ENCODE measurements at regions not wholly inside any gene's neighbourhood (a gene's known extent, or its start where the extent isn't known, plus 50 kb on each side); places are given as distances from the start of the nearest gene placed in this dataset.
"Not testable (repeated sequence)": the region's sequence is repeated elsewhere in the genome, so short reads cannot be mapped to it uniquely, and the experiment has no call there.

DNA sequence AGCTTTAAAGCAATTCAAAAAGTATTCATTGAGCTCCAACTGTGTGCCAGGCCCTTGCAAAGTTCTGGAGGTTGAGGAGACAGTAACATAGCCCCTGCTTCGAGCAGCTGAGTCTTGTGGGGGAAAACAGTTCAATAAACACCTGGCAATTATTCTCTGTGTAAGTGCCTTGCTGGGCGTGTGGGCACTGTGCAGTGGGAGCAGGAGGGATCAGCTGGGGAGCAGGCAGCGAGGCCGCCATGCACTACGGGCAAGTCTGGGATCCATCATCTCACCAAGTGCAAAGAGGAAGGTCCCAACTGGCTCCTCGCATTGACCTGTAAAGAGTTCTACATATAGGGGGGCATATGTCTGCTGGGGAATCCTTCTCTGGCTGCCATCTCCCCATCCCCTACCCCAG lies 342.2 kb upstream of the HS6ST1 start:
- Histone ChIP-seq H3K27ac (ENCODE audit: low read depth, low read length) (no peak overlapping the region), H3K79me2 (ENCODE audit: control insufficient read depth, insufficient read depth, low read length, unreplicated experiment) (no peaks in the 10 kb centered on the region), H2AFZ (ENCODE audit: low read length, unreplicated experiment) (no peak overlapping the region), H3K4me3 (ENCODE audit: low read depth, low read length) (no peak overlapping the region), H3K36me3 (ENCODE audit: insufficient read depth, low read length) (no peaks in the 10 kb centered on the region), H3K27me3 (ENCODE audit: insufficient read depth, low read length) (no peaks in the 10 kb centered on the region; the same call in 1 of the 2 replicates), H3K4me1 (ENCODE audit: control insufficient read depth, insufficient read depth, low read length, unreplicated experiment) (no peaks in the 10 kb centered on the region)

DNA sequence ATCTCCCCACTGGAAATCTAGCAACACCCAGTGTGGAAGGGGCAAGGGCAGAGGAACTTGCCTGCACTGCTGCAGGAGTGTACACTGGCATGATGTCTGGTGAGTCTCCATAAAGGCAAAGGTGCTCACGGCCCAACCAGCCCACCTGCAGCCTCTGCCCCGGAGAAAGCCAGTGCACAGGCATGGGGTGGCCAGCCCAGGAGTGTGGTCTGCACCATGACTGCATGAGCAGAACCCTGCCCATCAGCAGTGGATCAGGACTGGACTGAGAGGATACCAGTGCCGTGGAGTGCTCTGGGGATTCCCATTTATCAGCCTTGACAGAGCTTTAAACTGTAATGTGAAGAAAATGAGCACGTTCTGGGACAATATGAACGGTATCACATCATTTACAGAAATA lies 342.6 kb upstream of the HS6ST1 start:
- Histone ChIP-seq H3K79me2 (ENCODE audit: control insufficient read depth, insufficient read depth, low read length, unreplicated experiment) (no peaks in the 10 kb centered on the region), H3K27me3 (ENCODE audit: insufficient read depth, low read length) (no peaks in the 10 kb centered on the region; the same call in 1 of the 2 replicates), H3K4me1 (ENCODE audit: control insufficient read depth, insufficient read depth, low read length, unreplicated experiment) (no peaks in the 10 kb centered on the region), H3K4me3 (ENCODE audit: low read depth, low read length) (no peak overlapping the region), H2AFZ (ENCODE audit: low read length, unreplicated experiment) (no peak overlapping the region), H3K27ac (ENCODE audit: low read depth, low read length) (no peak overlapping the region), H3K36me3 (ENCODE audit: insufficient read depth, low read length) (no peaks in the 10 kb centered on the region)

DNA sequence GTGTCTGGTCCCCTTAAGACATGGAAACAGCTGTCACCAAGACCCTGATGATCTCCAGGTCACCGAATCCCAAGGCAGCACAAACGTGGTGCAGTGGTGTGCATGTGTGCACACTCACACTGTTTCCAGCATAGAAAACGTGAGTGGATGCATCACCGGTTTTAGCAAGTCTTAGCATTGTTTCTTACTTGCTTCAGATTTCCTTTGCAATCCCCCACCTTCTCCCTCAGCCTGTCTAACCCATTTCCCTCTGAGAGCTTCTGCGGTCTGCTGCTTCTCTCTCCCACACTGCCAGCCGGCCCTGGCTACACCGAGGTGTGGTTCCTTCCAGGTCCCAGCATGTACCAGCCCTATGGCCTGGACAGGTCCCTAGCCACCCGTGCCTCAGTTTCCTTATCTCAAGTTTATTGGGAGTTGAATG lies 343.4 kb upstream of the HS6ST1 start:
- H2AFZ ChIP-seq (ENCODE audit: low read length, unreplicated experiment) = no peak overlapping the region
- H3K79me2 ChIP-seq (ENCODE audit: control insufficient read depth, insufficient read depth, low read length, unreplicated experiment) = no peaks in the 10 kb centered on the region
- no peaks in the 10 kb centered on the region for H3K36me3 ChIP-seq (ENCODE audit: insufficient read depth, low read length)
- no peaks in the 10 kb centered on the region; the same call in 1 of the 2 replicates for H3K27me3 ChIP-seq (ENCODE audit: insufficient read depth, low read length)
- no peak overlapping the region for H3K4me3 ChIP-seq (ENCODE audit: low read depth, low read length)
- no peak overlapping the region for H3K27ac ChIP-seq (ENCODE audit: low read depth, low read length)
- no peaks in the 10 kb centered on the region for H3K4me1 ChIP-seq (ENCODE audit: control insufficient read depth, insufficient read depth, low read length, unreplicated experiment)

DNA sequence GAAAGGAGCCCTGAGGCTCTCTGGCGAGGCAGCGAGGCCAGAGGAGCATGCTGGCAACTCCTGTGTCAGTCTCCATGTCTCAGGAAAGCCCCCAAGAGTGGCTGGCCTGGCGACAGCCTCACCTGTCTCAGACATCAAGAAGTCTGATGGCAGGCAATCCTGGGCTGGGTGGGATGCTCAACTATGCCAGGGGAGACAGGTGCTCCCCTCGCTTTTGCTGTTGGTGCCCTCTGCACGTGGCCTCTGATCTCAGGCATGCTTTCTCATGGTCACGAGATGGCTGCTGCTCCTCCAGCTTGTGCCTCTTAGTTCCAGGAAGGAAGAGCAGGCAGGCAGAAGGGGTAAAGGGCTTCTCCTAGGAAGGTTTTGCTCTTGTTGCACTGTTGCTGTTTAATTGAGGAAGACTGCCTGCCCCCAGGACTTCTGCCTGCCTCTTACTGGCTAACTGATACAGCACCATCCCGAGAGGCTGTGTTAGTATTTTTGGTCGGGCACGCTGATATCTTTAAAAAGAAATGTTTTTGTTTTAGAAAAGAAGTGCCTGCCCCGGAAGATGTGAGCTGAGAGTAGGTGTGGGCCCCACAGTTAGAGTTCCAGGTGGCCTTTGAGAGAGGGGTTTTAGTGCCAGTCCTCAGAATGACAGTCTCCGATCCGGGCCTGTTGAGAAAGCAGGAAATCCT lies 344.8 kb upstream of the HS6ST1 start:
- H3K4me1 ChIP-seq (ENCODE audit: control insufficient read depth, insufficient read depth, low read length, unreplicated experiment) = no peaks in the 10 kb centered on the region
- H3K79me2 ChIP-seq (ENCODE audit: control insufficient read depth, insufficient read depth, low read length, unreplicated experiment) = no peaks in the 10 kb centered on the region
- no peaks in the 10 kb centered on the region for H3K36me3 ChIP-seq (ENCODE audit: insufficient read depth, low read length)
- no peak overlapping the region for H2AFZ ChIP-seq (ENCODE audit: low read length, unreplicated experiment)
- H3K27ac ChIP-seq (ENCODE audit: low read depth, low read length) = no peak overlapping the region
- H3K27me3 ChIP-seq (ENCODE audit: insufficient read depth, low read length) = no peaks in the 10 kb centered on the region; the same call in 1 of the 2 replicates
- no peak overlapping the region for H3K4me3 ChIP-seq (ENCODE audit: low read depth, low read length)

DNA sequence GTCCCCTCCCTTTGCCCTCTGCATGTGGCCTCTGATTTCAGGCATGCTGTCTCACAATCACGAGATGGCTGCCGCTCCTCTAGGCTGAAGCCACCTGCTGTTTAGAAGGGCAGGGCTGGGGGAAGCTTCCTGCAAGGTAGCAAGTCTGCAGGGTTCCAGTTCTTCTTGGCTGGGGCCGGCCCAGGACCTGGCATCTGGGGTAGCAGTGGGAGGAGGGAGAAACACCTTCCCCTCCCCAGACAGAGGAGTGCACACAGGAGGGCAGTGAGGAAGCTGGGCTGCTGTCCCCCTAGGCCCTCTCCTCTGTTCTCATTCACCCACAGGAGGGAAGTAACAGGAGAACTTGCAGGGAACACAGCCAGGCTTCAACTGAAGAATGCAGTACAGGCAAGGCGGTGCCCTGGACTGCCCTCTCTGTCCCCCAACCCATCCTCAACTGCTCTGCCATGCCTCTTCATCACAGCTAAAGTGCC lies 345.9 kb upstream of the HS6ST1 start:
- no peaks in the 10 kb centered on the region for H3K36me3 ChIP-seq (ENCODE audit: insufficient read depth, low read length)
- no peak overlapping the region for H3K4me3 ChIP-seq (ENCODE audit: low read depth, low read length)
- no peak overlapping the region for H2AFZ ChIP-seq (ENCODE audit: low read length, unreplicated experiment)
- H3K27me3 ChIP-seq (ENCODE audit: insufficient read depth, low read length) = no peaks in the 10 kb centered on the region
- H3K27ac ChIP-seq (ENCODE audit: low read depth, low read length) = no peak overlapping the region
- no peaks in the 10 kb centered on the region for H3K4me1 ChIP-seq (ENCODE audit: control insufficient read depth, insufficient read depth, low read length, unreplicated experiment)
- H3K79me2 ChIP-seq (ENCODE audit: control insufficient read depth, insufficient read depth, low read length, unreplicated experiment) = no peaks in the 10 kb centered on the region

DNA sequence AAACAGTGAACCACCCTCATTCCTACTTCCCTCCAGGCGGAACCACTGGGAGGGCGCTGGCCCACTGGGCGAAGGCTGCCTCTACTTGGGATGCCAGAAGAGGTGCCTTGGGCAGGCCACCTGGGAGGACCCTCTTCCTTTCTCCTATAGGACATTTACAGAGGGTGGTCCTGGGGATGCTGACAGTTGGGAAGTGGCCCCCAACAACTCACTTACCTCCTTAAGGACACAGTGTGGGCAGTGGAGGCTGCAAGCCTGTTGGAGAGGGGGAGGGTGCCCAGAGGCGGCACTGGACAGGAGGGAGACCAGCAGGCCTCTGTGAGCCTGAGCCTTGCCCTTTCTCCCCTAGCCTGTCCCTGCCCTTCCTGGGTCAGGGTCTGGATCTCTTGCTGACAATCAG lies 346.4 kb upstream of the HS6ST1 start:
- Histone ChIP-seq H3K4me3 (ENCODE audit: low read depth, low read length) (no peak overlapping the region), H3K4me1 (ENCODE audit: control insufficient read depth, insufficient read depth, low read length, unreplicated experiment) (no peaks in the 10 kb centered on the region), H3K36me3 (ENCODE audit: insufficient read depth, low read length) (no peaks in the 10 kb centered on the region), H3K27ac (ENCODE audit: low read depth, low read length) (no peak overlapping the region), H3K79me2 (ENCODE audit: control insufficient read depth, insufficient read depth, low read length, unreplicated experiment) (no peaks in the 10 kb centered on the region), H3K27me3 (ENCODE audit: insufficient read depth, low read length) (no peaks in the 10 kb centered on the region), H2AFZ (ENCODE audit: low read length, unreplicated experiment) (no peak overlapping the region)

DNA sequence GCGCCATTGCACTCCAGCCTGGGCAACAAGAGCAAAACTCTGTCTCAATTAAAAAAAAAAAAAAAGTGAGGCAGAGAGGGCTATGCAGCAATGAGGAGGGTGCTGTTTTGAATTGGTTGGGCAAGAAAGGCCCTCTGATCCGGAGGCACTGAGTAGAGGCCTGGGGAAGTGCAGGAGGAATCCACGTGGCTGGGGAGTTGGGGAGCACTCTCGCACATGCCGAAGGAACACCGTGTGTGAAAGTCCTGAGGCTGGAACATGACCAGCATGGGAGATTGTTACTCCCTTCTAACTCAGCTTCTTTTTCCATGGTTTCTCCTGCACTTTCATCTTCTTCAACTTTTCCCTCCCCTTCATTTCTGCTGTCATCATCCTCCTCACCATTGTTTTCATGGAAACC lies 347.9 kb upstream of the HS6ST1 start:
- H3K4me3 ChIP-seq (ENCODE audit: low read depth, low read length) = no peak overlapping the region
- H3K36me3 ChIP-seq (ENCODE audit: insufficient read depth, low read length) = no peaks in the 10 kb centered on the region
- H3K4me1 ChIP-seq (ENCODE audit: control insufficient read depth, insufficient read depth, low read length, unreplicated experiment) = no peaks in the 10 kb centered on the region
- no peak overlapping the region for H2AFZ ChIP-seq (ENCODE audit: low read length, unreplicated experiment)
- no peaks in the 10 kb centered on the region for H3K27me3 ChIP-seq (ENCODE audit: insufficient read depth, low read length)
- H3K27ac ChIP-seq (ENCODE audit: low read depth, low read length) = no peak overlapping the region
- no peaks in the 10 kb centered on the region for H3K79me2 ChIP-seq (ENCODE audit: control insufficient read depth, insufficient read depth, low read length, unreplicated experiment)

DNA sequence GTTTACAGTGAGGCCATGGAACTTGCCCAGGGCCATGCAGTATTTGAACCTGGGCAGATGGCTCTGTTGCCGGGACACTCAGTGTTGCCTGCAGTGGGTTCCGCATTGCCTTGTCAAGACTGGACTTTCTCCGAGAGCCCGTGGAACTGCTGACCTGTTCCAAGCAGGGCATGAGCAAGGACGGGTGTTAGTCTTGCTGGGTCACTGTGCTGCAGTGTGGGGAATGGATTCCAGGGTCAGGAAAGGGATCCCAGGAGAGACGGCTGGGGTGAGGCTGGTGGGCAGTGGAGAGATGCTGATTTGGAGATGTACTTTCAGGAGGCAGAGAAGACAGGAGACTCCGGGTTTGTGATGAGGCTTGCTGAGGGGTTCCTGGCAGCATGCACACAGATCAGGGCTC lies 348.7 kb upstream of the HS6ST1 start:
- Histone ChIP-seq H3K79me2 (ENCODE audit: control insufficient read depth, insufficient read depth, low read length, unreplicated experiment) (no peaks in the 10 kb centered on the region), H3K36me3 (ENCODE audit: insufficient read depth, low read length) (no peaks in the 10 kb centered on the region), H3K4me1 (ENCODE audit: control insufficient read depth, insufficient read depth, low read length, unreplicated experiment) (no peaks in the 10 kb centered on the region), H2AFZ (ENCODE audit: low read length, unreplicated experiment) (no peak overlapping the region), H3K4me3 (ENCODE audit: low read depth, low read length) (no peak overlapping the region), H3K27ac (ENCODE audit: low read depth, low read length) (no peak overlapping the region), H3K27me3 (ENCODE audit: insufficient read depth, low read length) (no peaks in the 10 kb centered on the region)

DNA sequence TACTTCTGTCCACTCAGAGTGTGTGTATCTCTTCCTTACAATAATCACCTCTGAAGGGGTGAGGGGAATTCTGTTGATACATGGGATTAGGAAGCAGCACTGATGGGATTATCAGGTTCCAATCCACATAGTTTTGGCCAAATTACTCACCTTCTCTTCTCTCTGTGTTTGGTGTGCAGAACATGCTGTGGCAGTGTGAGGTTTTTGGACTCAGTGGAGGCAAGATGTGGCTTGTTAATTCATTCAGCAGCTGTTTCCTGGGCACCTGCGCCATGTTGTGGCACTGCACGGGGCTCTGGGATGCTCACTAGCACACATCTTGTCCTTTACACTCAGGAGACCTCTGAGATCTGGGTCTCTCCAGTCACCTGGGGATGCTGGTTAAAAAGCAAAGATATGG lies 350.3 kb upstream of the HS6ST1 start:
- Histone ChIP-seq H2AFZ (ENCODE audit: low read length, unreplicated experiment) (no peak overlapping the region), H3K79me2 (ENCODE audit: control insufficient read depth, insufficient read depth, low read length, unreplicated experiment) (no peaks in the 10 kb centered on the region), H3K4me3 (ENCODE audit: low read depth, low read length) (no peak overlapping the region)

DNA sequence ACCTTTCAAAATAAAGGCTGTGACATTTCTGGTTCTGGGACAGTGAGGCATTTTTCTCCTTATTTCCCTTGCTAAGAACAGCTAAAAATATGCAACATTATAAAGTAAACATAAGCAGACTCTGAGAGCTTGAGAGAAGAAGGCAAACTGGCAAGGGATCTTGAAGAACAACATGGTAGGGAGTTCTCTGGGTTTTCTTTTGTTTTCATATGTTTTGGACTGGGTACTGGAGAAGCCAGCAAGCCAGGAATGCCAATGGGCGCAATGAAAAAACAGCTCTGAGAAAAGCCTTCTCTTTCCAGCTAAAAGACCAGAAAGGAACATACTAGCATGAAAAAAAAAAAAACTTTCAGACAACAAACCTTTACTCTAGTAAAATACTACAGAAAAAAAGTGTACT lies 351.4 kb upstream of the HS6ST1 start:
- Histone ChIP-seq H3K27ac (ENCODE audit: low read depth, low read length) (no peak overlapping the region), H3K4me1 (ENCODE audit: control insufficient read depth, insufficient read depth, low read length, unreplicated experiment) (no peaks in the 10 kb centered on the region), H2AFZ (ENCODE audit: low read length, unreplicated experiment) (no peak overlapping the region), H3K27me3 (ENCODE audit: insufficient read depth, low read length) (no peaks in the 10 kb centered on the region), H3K4me3 (ENCODE audit: low read depth, low read length) (no peak overlapping the region), H3K79me2 (ENCODE audit: control insufficient read depth, insufficient read depth, low read length, unreplicated experiment) (no peaks in the 10 kb centered on the region), H3K36me3 (ENCODE audit: insufficient read depth, low read length) (no peaks in the 10 kb centered on the region)

More for the DNA sequence above, 350.3 kb upstream of the HS6ST1 start:
- no peaks in the 10 kb centered on the region for H3K4me1 ChIP-seq (ENCODE audit: control insufficient read depth, insufficient read depth, low read length, unreplicated experiment)
- no peak overlapping the region for H3K27ac ChIP-seq (ENCODE audit: low read depth, low read length)
- H3K27me3 ChIP-seq (ENCODE audit: insufficient read depth, low read length) = no peaks in the 10 kb centered on the region
- no peaks in the 10 kb centered on the region for H3K36me3 ChIP-seq (ENCODE audit: insufficient read depth, low read length)

DNA sequence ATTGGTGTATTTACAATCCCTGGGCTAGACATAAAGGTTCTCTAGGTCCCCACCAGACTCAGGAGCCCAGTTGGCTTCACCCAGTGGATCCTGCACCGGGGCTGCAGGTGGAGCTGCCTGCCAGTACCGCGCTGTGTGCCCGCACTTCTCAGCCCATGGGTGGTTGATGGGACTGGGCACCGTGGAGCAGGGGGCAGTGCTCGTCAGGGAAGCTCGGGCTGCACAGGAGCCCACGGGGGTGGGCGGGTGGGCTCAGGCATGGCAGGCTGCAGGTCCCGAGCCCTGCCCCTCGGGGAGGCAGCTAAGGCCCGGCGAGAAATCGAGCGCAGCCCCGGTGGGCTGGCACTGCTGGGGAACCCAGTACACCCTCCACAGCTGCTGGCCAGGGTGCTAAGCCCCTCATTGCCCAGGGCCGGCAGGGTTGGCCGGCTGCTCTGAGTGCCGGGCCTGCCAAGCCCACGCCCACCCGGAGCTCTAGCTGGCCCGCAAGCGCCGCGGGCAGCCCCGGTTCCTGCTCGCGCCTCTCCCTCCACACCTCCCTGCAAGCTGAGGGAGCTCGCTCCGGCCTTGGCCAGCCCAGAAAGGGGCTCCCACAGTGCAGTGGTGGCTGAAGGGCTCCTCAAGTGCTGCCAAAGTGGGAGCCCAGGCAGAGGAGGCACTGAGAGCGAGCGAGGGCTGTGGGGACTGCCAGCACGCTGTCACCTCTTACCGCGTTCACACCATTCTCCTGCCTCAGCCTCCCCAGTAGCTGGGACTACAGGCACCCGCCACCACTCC lies 353.5 kb upstream of the HS6ST1 start:
- not testable (repeated sequence) for H3K4me3 ChIP-seq (ENCODE audit: low read depth, low read length); H3K79me2 ChIP-seq (ENCODE audit: control insufficient read depth, insufficient read depth, low read length, unreplicated experiment); H3K4me1 ChIP-seq (ENCODE audit: control insufficient read depth, insufficient read depth, low read length, unreplicated experiment); H3K27me3 ChIP-seq (ENCODE audit: insufficient read depth, low read length); H3K36me3 ChIP-seq (ENCODE audit: insufficient read depth, low read length); H3K27ac ChIP-seq (ENCODE audit: low read depth, low read length); H2AFZ ChIP-seq (ENCODE audit: low read length, unreplicated experiment)
